ENCODE measurements at regions not wholly inside any gene's neighbourhood (a gene's known extent, or its start where the extent isn't known, plus 50 kb on each side); places are given as distances from the start of the nearest gene placed in this dataset.

- H3K9ac ChIP-seq = no peak overlapping the region
- peaks cover 15% of the 10 kb centered on the region for H3K4me1 Mint-ChIP-seq
- no peaks in the 10 kb centered on the region for H3K27me3 ChIP-seq
- no peaks in the 10 kb centered on the region for H3F3A ChIP-seq (ENCODE audit: low read depth)
- TF ChIP-seq CTCF (IDR thresholded peaks at IDR 0.05) (no peak), EZH2phosphoT487 (IDR thresholded peaks at IDR 0.05) (no peak), EZH2 (IDR thresholded peaks at IDR 0.05) (no peak)
- H3K4me3 ChIP-seq = no peak overlapping the region
- H3K9me3 ChIP-seq (ENCODE audit: low read depth) = no peaks in the 10 kb centered on the region
- no peaks in the 10 kb centered on the region for H3K4me1 ChIP-seq
- no peak overlapping the region for H2AFZ ChIP-seq (replicated peaks)
- DNase-seq (ENCODE audit: low spot score) = no peak
- H3K27me3 Mint-ChIP-seq (ENCODE audit: insufficient read depth, low read depth) = peaks cover 2% of the 10 kb centered on the region
- no peaks in the 10 kb centered on the region for H3K36me3 ChIP-seq
- H3K9me3 Mint-ChIP-seq = no peaks in the 10 kb centered on the region
- H3K4me3 Mint-ChIP-seq = no peak overlapping the region
- no peak overlapping the region for H3K27ac ChIP-seq
- H3K36me3 Mint-ChIP-seq = no peaks in the 10 kb centered on the region
- H3K27ac Mint-ChIP-seq = no peak overlapping the region
- H4K20me1 ChIP-seq (ENCODE audit: low read depth) = no peaks in the 10 kb centered on the region
- no peaks in the 10 kb centered on the region for H3K79me2 ChIP-seq (ENCODE audit: low read depth)
- H3K4me2 ChIP-seq = no peak overlapping the region
Measured at GRCh38 chr9:109963079-109963478, 183.1 kb downstream of the PALM2AKAP2 start.

- Histone ChIP-seq H3K27ac (no peak overlapping the region), H3K36me3 (no peaks in the 10 kb centered on the region)
Measured at GRCh38 chr9:109966643-109967368, 186.8 kb downstream of the PALM2AKAP2 start.

GRCh38 chr9:109967651-109968642 lies 187.9 kb downstream of the PALM2AKAP2 start:
- H3K79me2 ChIP-seq (ENCODE audit: low read depth) = no peaks in the 10 kb centered on the region
- peaks cover 12% of the 10 kb centered on the region for H3K4me1 ChIP-seq
- H3F3A ChIP-seq (ENCODE audit: low read depth) = no peaks in the 10 kb centered on the region
- Mint-ChIP-seq H3K27me3 (ENCODE audit: insufficient read depth, low read depth) (peaks cover 8% of the 10 kb centered on the region), H3K27ac (no peak overlapping the region), H3K36me3 (no peaks in the 10 kb centered on the region), H3K9me3 (no peaks in the 10 kb centered on the region), H3K4me3 (no peak overlapping the region), H3K4me1 (peaks cover 27% of the 10 kb centered on the region)
- no peak overlapping the region for H2AFZ ChIP-seq (replicated peaks)
- H3K4me3 ChIP-seq = no peak overlapping the region
- no peak for TF ChIP-seq EZH2phosphoT487 (IDR thresholded peaks at IDR 0.05)
- TF ChIP-seq CTCF (IDR thresholded peaks at IDR 0.05) = no peak
- no peak overlapping the region for H3K4me2 ChIP-seq
- no peaks in the 10 kb centered on the region for H4K20me1 ChIP-seq (ENCODE audit: low read depth)
- no peak overlapping the region for H3K27ac ChIP-seq
- no peaks in the 10 kb centered on the region for H3K27me3 ChIP-seq
- H3K36me3 ChIP-seq = no peaks in the 10 kb centered on the region
- H3K9me3 ChIP-seq (ENCODE audit: low read depth) = no peaks in the 10 kb centered on the region
- no peak for DNase-seq (ENCODE audit: low spot score)
- no peak overlapping the region for H3K9ac ChIP-seq

More at GRCh38 chr9:109966643-109967368, 186.8 kb downstream of the PALM2AKAP2 start:
- no peak overlapping the region for H3K4me3 Mint-ChIP-seq
- no peak overlapping the region for H3K9ac ChIP-seq
- TF ChIP-seq EZH2phosphoT487 (IDR thresholded peaks at IDR 0.05) (no peak), CTCF (IDR thresholded peaks at IDR 0.05) (no peak), EZH2 (IDR thresholded peaks at IDR 0.05) (no peak)
- no peaks in the 10 kb centered on the region for H3F3A ChIP-seq (ENCODE audit: low read depth)
- no peaks in the 10 kb centered on the region for H3K9me3 ChIP-seq (ENCODE audit: low read depth)
- no peaks in the 10 kb centered on the region for H4K20me1 ChIP-seq (ENCODE audit: low read depth)
- no peaks in the 10 kb centered on the region for H3K27me3 ChIP-seq
- H3K4me2 ChIP-seq = no peak overlapping the region
- no peaks in the 10 kb centered on the region for H3K9me3 Mint-ChIP-seq
- H3K4me3 ChIP-seq = no peak overlapping the region
- H3K4me1 Mint-ChIP-seq = peaks cover 22% of the 10 kb centered on the region
- H2AFZ ChIP-seq (replicated peaks) = no peak overlapping the region
- DNase-seq (ENCODE audit: low spot score) = no peak
- H3K36me3 Mint-ChIP-seq = no peaks in the 10 kb centered on the region
- peak overlapping the region; percentile 14 for H3K27ac Mint-ChIP-seq
- H3K79me2 ChIP-seq (ENCODE audit: low read depth) = no peaks in the 10 kb centered on the region
- H3K27me3 Mint-ChIP-seq (ENCODE audit: insufficient read depth, low read depth) = peaks cover 4% of the 10 kb centered on the region
- H3K4me1 ChIP-seq = peaks cover 12% of the 10 kb centered on the region
